ENCODE measurements at regions not wholly inside any gene's neighbourhood (a gene's known extent, or its start where the extent isn't known, plus 50 kb on each side); places are given as distances from the start of the nearest gene placed in this dataset.

GRCh38 chr4:117357437-117357836 is 272.1 kb upstream of the TRAM1L1 start:
- intact Hi-C loops (cut with micrococcal nuclease) = no loop called here
- no peak overlapping the region for H3K27ac Mint-ChIP-seq (ENCODE audit: low read depth, unreplicated experiment)
- POLR2A ChIA-PET = no interaction called here

GRCh38 chr4:117357866-117358265 is 272.5 kb upstream of the TRAM1L1 start:
- H3K4me3 Mint-ChIP-seq (ENCODE audit: unreplicated experiment) = no peak overlapping the region
- no peaks in the 10 kb centered on the region for H3K36me3 Mint-ChIP-seq (ENCODE audit: insufficient read depth, unreplicated experiment)
- DNase-seq (ENCODE audit: unreplicated experiment) = no peak
- BruUV-seq (replicated peaks) = no TSS peak
- no peaks in the 10 kb centered on the region for H3K27me3 Mint-ChIP-seq (ENCODE audit: insufficient read depth, unreplicated experiment)
- TF ChIP-seq CTCF (IDR thresholded peaks at IDR 0.05; ENCODE audit: unreplicated experiment) = no peak
- ChIA-PET POLR2A (no interaction called here), CTCF (no interaction called here)
- no peak overlapping the region for H3K27ac Mint-ChIP-seq (ENCODE audit: low read depth, unreplicated experiment)
- no peaks in the 10 kb centered on the region for H3K4me1 Mint-ChIP-seq (ENCODE audit: insufficient read depth, unreplicated experiment)
- H3K9me3 Mint-ChIP-seq (ENCODE audit: unreplicated experiment) = no peaks in the 10 kb centered on the region
- intact Hi-C loops (cut with micrococcal nuclease) = no loop called here

More at GRCh38 chr4:117357437-117357836, 272.1 kb upstream of the TRAM1L1 start:
- TF ChIP-seq CTCF (IDR thresholded peaks at IDR 0.05; ENCODE audit: unreplicated experiment) = no peak
- no peak for DNase-seq (ENCODE audit: unreplicated experiment)
- CTCF ChIA-PET = no interaction called here
- Mint-ChIP-seq H3K4me3 (ENCODE audit: unreplicated experiment) (no peak overlapping the region), H3K27me3 (ENCODE audit: insufficient read depth, unreplicated experiment) (no peaks in the 10 kb centered on the region), H3K9me3 (ENCODE audit: unreplicated experiment) (no peaks in the 10 kb centered on the region), H3K4me1 (ENCODE audit: insufficient read depth, unreplicated experiment) (no peaks in the 10 kb centered on the region), H3K36me3 (ENCODE audit: insufficient read depth, unreplicated experiment) (no peaks in the 10 kb centered on the region)
- no TSS peak for BruUV-seq (replicated peaks)

- H3K27me3 Mint-ChIP-seq (ENCODE audit: insufficient read depth, unreplicated experiment) = no peaks in the 10 kb centered on the region
- H3K9me3 Mint-ChIP-seq (ENCODE audit: unreplicated experiment) = no peaks in the 10 kb centered on the region
- CTCF ChIA-PET = no interaction called here
- no TSS peak for BruUV-seq (replicated peaks)
- H3K36me3 Mint-ChIP-seq (ENCODE audit: insufficient read depth, unreplicated experiment) = no peaks in the 10 kb centered on the region
- intact Hi-C loops (cut with micrococcal nuclease) = no loop called here
- no peak for DNase-seq (ENCODE audit: unreplicated experiment)
- H3K27ac Mint-ChIP-seq (ENCODE audit: low read depth, unreplicated experiment) = no peak overlapping the region
- no peak overlapping the region for H3K4me3 Mint-ChIP-seq (ENCODE audit: unreplicated experiment)
- no peaks in the 10 kb centered on the region for H3K4me1 Mint-ChIP-seq (ENCODE audit: insufficient read depth, unreplicated experiment)
- POLR2A ChIA-PET = no interaction called here
- no peak for TF ChIP-seq CTCF (IDR thresholded peaks at IDR 0.05; ENCODE audit: unreplicated experiment)
Observed at GRCh38 chr4:117370944-117371668, 285.7 kb upstream of the TRAM1L1 start.

GRCh38 chr4:117375101-117375500 is 289.7 kb upstream of the TRAM1L1 start:
- TF ChIP-seq CTCF (IDR thresholded peaks at IDR 0.05; ENCODE audit: unreplicated experiment) = no peak
- POLR2A ChIA-PET = no interaction called here
- Mint-ChIP-seq H3K4me3 (ENCODE audit: unreplicated experiment) (no peak overlapping the region), H3K27me3 (ENCODE audit: insufficient read depth, unreplicated experiment) (no peaks in the 10 kb centered on the region), H3K27ac (ENCODE audit: low read depth, unreplicated experiment) (no peak overlapping the region), H3K36me3 (ENCODE audit: insufficient read depth, unreplicated experiment) (no peaks in the 10 kb centered on the region), H3K9me3 (ENCODE audit: unreplicated experiment) (no peaks in the 10 kb centered on the region), H3K4me1 (ENCODE audit: insufficient read depth, unreplicated experiment) (no peaks in the 10 kb centered on the region)
- intact Hi-C loops (cut with micrococcal nuclease) = no loop called here
- CTCF ChIA-PET = interaction anchor here (0.5 kb wide), 1 partner anchor 1338 kb away, joined by 4 read pairs; no protein-coding TSS in a partner anchor
- no peak for DNase-seq (ENCODE audit: unreplicated experiment)
- no TSS peak for BruUV-seq (replicated peaks)

All from MCF 10A (cell line).